ENCODE measurements at regions not wholly inside any gene's neighbourhood (a gene's known extent, or its start where the extent isn't known, plus 50 kb on each side); places are given as distances from the start of the nearest gene placed in this dataset.

DNA sequence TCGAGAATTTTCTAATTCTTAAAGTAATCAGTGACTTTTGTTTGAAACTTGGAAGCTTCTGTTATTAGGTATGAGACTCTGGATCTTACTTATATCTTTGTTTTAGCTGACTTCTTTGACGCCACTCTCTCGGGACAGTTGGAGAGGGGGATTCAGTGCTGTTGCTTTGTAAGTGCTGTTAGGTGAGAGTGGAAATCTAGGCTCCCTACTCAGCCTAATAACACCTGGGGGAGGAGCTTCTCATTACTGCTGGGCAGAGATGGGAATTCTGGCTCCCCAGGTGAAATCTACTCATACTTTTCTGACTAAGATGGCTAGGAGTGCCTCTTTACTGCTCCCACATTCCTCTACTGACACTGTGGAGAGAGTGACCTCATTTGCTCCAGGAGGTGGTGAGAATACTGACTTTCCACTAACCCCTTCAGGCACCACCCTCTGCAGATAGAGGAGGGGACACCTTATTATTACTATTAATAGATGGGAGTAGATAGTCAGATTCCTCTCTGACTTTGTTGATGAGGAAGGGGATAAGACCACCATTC, 324.9 kb upstream of the SPRY2 start:
- ChIA-PET CTCF (no interaction called here), POLR2A (no interaction called here)
- ATAC-seq (ENCODE audit: low read depth) (no peak), DNase-seq (no peak)
- no peaks in the 10 kb centered on the region for H3K9me3 ChIP-seq (ENCODE audit: control extremely low read depth in 1 of 3, control insufficient read depth in 2 of 3, insufficient read depth in 1 of 3, low read length in 2 of 3)
- Mint-ChIP-seq H3K4me1 (peaks cover 2% of the 10 kb centered on the region), H3K9me3 (ENCODE audit: insufficient read depth) (peaks cover 2% of the 10 kb centered on the region), H3K27me3 (no peaks in the 10 kb centered on the region), H3K4me3 (no peak overlapping the region), H3K27ac (no peak overlapping the region)
- H3K27ac ChIP-seq (ENCODE audit: low read length in 2 of 2) = no peak overlapping the region
- H3K36me3 ChIP-seq (replicated peaks in 1 of 2; ENCODE audit: control extremely low read depth in 1 of 2, control insufficient read depth in 1 of 2, extremely low read depth in 1 of 2, insufficient read depth in 2 of 2, low read length in 1 of 2) = no peaks in the 10 kb centered on the region
- 100% methylated on average over 2 of the region's 3 CpGs for WGBS (ENCODE audit: insufficient coverage)
- H3K27me3 ChIP-seq (replicated peaks in 1 of 4; ENCODE audit: control extremely low read depth in 1 of 4, control insufficient read depth in 3 of 4, insufficient read depth in 4 of 4, low read length in 3 of 4) = no peaks in the 10 kb centered on the region
- H4K20me1 ChIP-seq (ENCODE audit: control insufficient read depth, insufficient read depth, low read length, poor library complexity, severe bottlenecking) = no peaks in the 10 kb centered on the region
- TF ChIP-seq CTCF (IDR thresholded peaks at IDR 0.05) (no peak), EZH2 (IDR thresholded peaks at IDR 0.05; ENCODE audit: borderline replicate concordance, insufficient read depth, low read depth, low read length, poor library complexity, severe bottlenecking) (no peak)
- no peak overlapping the region for H2AFZ ChIP-seq (ENCODE audit: insufficient read depth, low read depth, low read length, poor library complexity, severe bottlenecking)
- no peak overlapping the region for H3K4me3 ChIP-seq (ENCODE audit: control extremely low read depth in 1 of 5, extremely low read depth in 1 of 5, insufficient read depth in 1 of 5, low read depth in 2 of 5, low read length in 4 of 5)
- H3K4me1 ChIP-seq (ENCODE audit: control insufficient read depth in 2 of 2, insufficient read depth in 2 of 2, low read length in 2 of 2) = no peaks in the 10 kb centered on the region
- no peaks in the 10 kb centered on the region for H3K79me2 ChIP-seq (ENCODE audit: control insufficient read depth, insufficient read depth, low read length)
- intact Hi-C loops (cut with micrococcal nuclease) = no loop called here
- no peak overlapping the region for H3K4me2 ChIP-seq (replicated peaks; ENCODE audit: low read depth, low read length, poor library complexity, severe bottlenecking)
- H3K9ac ChIP-seq (ENCODE audit: low read length) = no peak overlapping the region

DNA sequence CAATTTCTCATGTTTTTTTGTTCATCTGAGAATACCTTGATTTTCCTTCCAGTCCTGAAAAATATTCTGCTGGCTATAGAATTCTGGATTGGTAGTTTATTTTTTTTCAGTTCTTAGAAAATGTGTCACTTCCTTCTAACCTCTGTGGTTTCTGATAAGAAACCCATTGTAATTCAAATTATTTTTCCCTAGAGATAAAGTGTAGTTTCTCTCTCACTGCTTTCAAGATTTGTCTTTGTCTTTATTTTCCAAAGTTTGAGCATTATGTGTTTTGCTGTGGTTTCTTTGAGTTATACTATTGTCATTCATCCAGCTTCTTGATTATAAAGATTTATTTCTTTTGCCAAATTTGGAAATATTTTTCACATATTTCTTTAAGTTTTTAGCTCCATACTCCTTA, 324.0 kb upstream of the SPRY2 start:
- no peaks in the 10 kb centered on the region for H3K79me2 ChIP-seq (ENCODE audit: control insufficient read depth, insufficient read depth, low read length)
- H3K4me1 ChIP-seq (ENCODE audit: control insufficient read depth in 2 of 2, insufficient read depth in 2 of 2, low read length in 2 of 2) = no peaks in the 10 kb centered on the region
- H3K27ac ChIP-seq (ENCODE audit: low read length in 2 of 2) = no peak overlapping the region
- peaks cover 2% of the 10 kb centered on the region for H3K9me3 Mint-ChIP-seq (ENCODE audit: insufficient read depth)
- ChIA-PET CTCF (no interaction called here), POLR2A (no interaction called here)
- intact Hi-C loops (cut with micrococcal nuclease) = no loop called here
- H3K4me2 ChIP-seq (replicated peaks; ENCODE audit: low read depth, low read length, poor library complexity, severe bottlenecking) = no peak overlapping the region
- no peak overlapping the region for H3K9ac ChIP-seq (ENCODE audit: low read length)
- TF ChIP-seq CTCF (IDR thresholded peaks at IDR 0.05) = no peak
- TF ChIP-seq EZH2 (IDR thresholded peaks at IDR 0.05; ENCODE audit: borderline replicate concordance, insufficient read depth, low read depth, low read length, poor library complexity, severe bottlenecking) = no peak
- peaks cover 2% of the 10 kb centered on the region for H3K4me1 Mint-ChIP-seq
- no peak overlapping the region for H2AFZ ChIP-seq (ENCODE audit: insufficient read depth, low read depth, low read length, poor library complexity, severe bottlenecking)
- H3K4me3 ChIP-seq (ENCODE audit: control extremely low read depth in 1 of 5, extremely low read depth in 1 of 5, insufficient read depth in 1 of 5, low read depth in 2 of 5, low read length in 4 of 5) = no peak overlapping the region
- DNase-seq (no peak), ATAC-seq (ENCODE audit: low read depth) (no peak)
- no peaks in the 10 kb centered on the region for H3K27me3 Mint-ChIP-seq
- no peaks in the 10 kb centered on the region for H3K9me3 ChIP-seq (ENCODE audit: control extremely low read depth in 1 of 3, control insufficient read depth in 2 of 3, insufficient read depth in 1 of 3, low read length in 2 of 3)
- H3K4me3 Mint-ChIP-seq = no peak overlapping the region
- no peak overlapping the region for H3K27ac Mint-ChIP-seq
- no peaks in the 10 kb centered on the region for H4K20me1 ChIP-seq (ENCODE audit: control insufficient read depth, insufficient read depth, low read length, poor library complexity, severe bottlenecking)
- H3K36me3 ChIP-seq (replicated peaks in 1 of 2; ENCODE audit: control extremely low read depth in 1 of 2, control insufficient read depth in 1 of 2, extremely low read depth in 1 of 2, insufficient read depth in 2 of 2, low read length in 1 of 2) = no peaks in the 10 kb centered on the region
- H3K27me3 ChIP-seq (replicated peaks in 1 of 4; ENCODE audit: control extremely low read depth in 1 of 4, control insufficient read depth in 3 of 4, insufficient read depth in 4 of 4, low read length in 3 of 4) = no peaks in the 10 kb centered on the region
